Endothelial cell of umbilical vein (primary cell): ENCODE measurements at regions not wholly inside any gene's neighbourhood (a gene's known extent, or its start where the extent isn't known, plus 50 kb on each side); places are given as distances from the start of the nearest gene placed in this dataset.

Experiments
- BruUV-seq: library from RNA; stranded (reverse); fragments of 400-500 nt; replicated peaks from 2 replicates; lab custom pipeline; 2021; lab: Mats Ljungman, UMichigan
- CTCF ChIA-PET: fragments of 300-600, 350-600 bp; sonication (Branson Sonifier 250); formaldehyde crosslinking; loops from one replicate; lab custom pipeline; 2021; ENCODE audit warnings: antibody characterized with exemption, inconsistent platforms; lab: Charles Lee
- POLR2A ChIA-PET: fragments of 300-600, 350-600 bp; sonication (Branson Sonifier 250); formaldehyde crosslinking; loops from one replicate; lab custom pipeline; 2021; ENCODE audit warnings: antibody characterized with exemption, inconsistent platforms; lab: Charles Lee
- DNase-seq: peaks from one replicate; pipeline ENCODE4 v3.0.0-alpha.2; 2011; ENCODE audit warnings: low read depth, low spot score
- FAIRE-seq: peaks from 2 replicates; lab custom pipeline; 2011; peaks lifted over from hg19 to GRCh38; lab: Jason Lieb, UNC
- H2AFZ ChIP-seq: 2 replicates; pipeline ENCODE4 v1.6.0; 2012; ENCODE audit warnings: low read depth, low read length, control low read depth, inconsistent platforms
- H3K27ac ChIP-seq: 2 replicates; pipeline ENCODE4 v1.5.1; 2011; ENCODE audit warnings: low read depth, mild to moderate bottlenecking, control low read depth, low read length, moderate library complexity; ENCODE audit not compliant: insufficient read depth
- H3K27me3 ChIP-seq, 2 experiments: 2 replicates each; pipeline versions ENCODE4 v1.6.0 to v1.6.1; 2011; ENCODE audit warnings: low read length in 2 of 2, mixed read lengths in 1 of 2; ENCODE audit not compliant: control insufficient read depth in 2 of 2, insufficient read depth in 2 of 2
- H3K36me3 ChIP-seq, 2 experiments: 2 replicates in 1 of 2; 3 replicates in 1 of 2; pipeline ENCODE4 v1.5.1; 2011; ENCODE audit warnings: low read length in 2 of 2, mild to moderate bottlenecking in 1 of 2, moderate library complexity in 1 of 2; ENCODE audit not compliant: control insufficient read depth in 2 of 2, insufficient read depth in 2 of 2; ENCODE audit errors: extremely low read depth in 1 of 2
- H3K4me1 ChIP-seq: 3 replicates; pipeline ENCODE4 v1.5.1; 2011; ENCODE audit warnings: mild to moderate bottlenecking, low read length; ENCODE audit not compliant: control insufficient read depth, insufficient read depth; ENCODE audit errors: extremely low read depth
- H3K4me2 ChIP-seq: 2 replicates; pipeline ENCODE4 v1.6.1; 2011; ENCODE audit warnings: low read length, control low read depth, mixed read lengths; ENCODE audit not compliant: insufficient read depth
- H3K4me3 ChIP-seq, 3 experiments: fragments of 200-600 bp in 1 of 3; sonication (generic), shearing (Covaris generic) in 1 of 3; replicated peaks in 1 of 3; 2 replicates each; pipeline ENCODE4 v1.5.1; 2011 to 2016; ENCODE audit warnings: control low read depth in 3 of 3, low read length in 3 of 3, mild to moderate bottlenecking in 2 of 3, inconsistent platforms in 1 of 3, low read depth in 1 of 3, moderate library complexity in 1 of 3; ENCODE audit not compliant: insufficient read depth in 1 of 3
- H3K79me2 ChIP-seq: 2 replicates; pipeline ENCODE4 v1.6.0; 2012; ENCODE audit warnings: low read length, inconsistent platforms; ENCODE audit not compliant: control insufficient read depth, insufficient read depth
- H3K9ac ChIP-seq: replicated peaks from 2 replicates; pipeline ENCODE3; 2011; ENCODE audit warnings: low read length, control low read depth; ENCODE audit not compliant: insufficient read depth; ENCODE audit errors: extremely low read depth
- H3K9me1 ChIP-seq: replicated peaks from 3 replicates; pipeline ENCODE4 v1.6.0; 2011; ENCODE audit warnings: mild to moderate bottlenecking, low read length; ENCODE audit not compliant: control insufficient read depth, insufficient read depth; ENCODE audit errors: extremely low read depth
- H3K9me3 ChIP-seq: replicated peaks from 2 replicates; pipeline ENCODE4 v1.5.1; 2012; ENCODE audit warnings: low read length, inconsistent platforms; ENCODE audit not compliant: control insufficient read depth, insufficient read depth
- H4K20me1 ChIP-seq: replicated peaks from 2 replicates; pipeline ENCODE3; 2011; ENCODE audit warnings: mild to moderate bottlenecking, low read length; ENCODE audit not compliant: control insufficient read depth, insufficient read depth; ENCODE audit errors: extremely low read depth
- EZH2 ChIP-seq: IDR thresholded peaks from 2 replicates; pipeline ENCODE4 v1.6.1; 2012; ENCODE audit warnings: borderline replicate concordance, low read depth, mild to moderate bottlenecking, moderate library complexity, low read length, inconsistent platforms; ENCODE audit not compliant: severe bottlenecking
- FOS ChIP-seq: IDR thresholded peaks from 2 replicates; pipeline ENCODE4 v1.6.1; 2011; ENCODE audit warnings: mild to moderate bottlenecking, low read length, moderate library complexity, borderline replicate concordance; ENCODE audit not compliant: insufficient read depth
- GATA2 ChIP-seq: IDR thresholded peaks from 2 replicates; pipeline ENCODE4 v1.7.0; 2011; ENCODE audit warnings: low read depth, mild to moderate bottlenecking, moderate library complexity, mixed read lengths, low read length; ENCODE audit not compliant: insufficient read length, insufficient read depth
- JUN ChIP-seq: IDR thresholded peaks from 2 replicates; pipeline ENCODE4 v1.6.1; 2011; ENCODE audit warnings: borderline replicate concordance, low read depth; ENCODE audit not compliant: insufficient read length, insufficient read depth
- MYC ChIP-seq: IDR thresholded peaks from one replicate; pipeline ENCODE4 v1.6.1; 2011; ENCODE audit warnings: mild to moderate bottlenecking, low read depth, low read length
- POLR2A ChIP-seq: IDR thresholded peaks from 2 replicates; pipeline ENCODE4 v1.6.1; 2012; ENCODE audit warnings: low read depth, mild to moderate bottlenecking, control low read depth, low read length
- POLR2AphosphoS5 ChIP-seq: IDR thresholded peaks from 2 replicates; pipeline ENCODE4 v1.6.1; 2012; ENCODE audit warnings: low read depth, mild to moderate bottlenecking, control low read depth, low read length, moderate library complexity; ENCODE audit not compliant: insufficient read depth
- dilution Hi-C: fragments of 300-500 bp; cut with MboI; formaldehyde crosslinking; loops from one replicate; pipeline ENCODE4 v1.15.0; 2019; ENCODE audit warnings: low sequenced_read_pairs; ENCODE audit not compliant: extremely low pct_ligation_motif_present
- intact Hi-C: fragments of 100-400 bp; cut with micrococcal nuclease; formaldehyde crosslinking; loops from one replicate; pipeline ENCODE4 v1.10.0; 2022
- TF ChIP-seq, protein P1 (sequence below): IDR thresholded peaks from 2 replicates; pipeline ENCODE4 v1.6.1; 2011; ENCODE audit not compliant: insufficient read depth, insufficient read length
- TF ChIP-seq, protein P2 (sequence below), 2 donors: IDR thresholded peaks; 1 replicate in 1 of 2; 2 replicates in 1 of 2; pipeline ENCODE4 v1.5.1; 2011; ENCODE audit warnings: low read length in 2 of 2, mild to moderate bottlenecking in 2 of 2, moderate library complexity in 2 of 2, control low read depth in 1 of 2, inconsistent platforms in 1 of 2, low read depth in 1 of 2; ENCODE audit not compliant: insufficient read depth in 1 of 2; ENCODE audit errors: extremely low read depth in 1 of 2

DNA sequence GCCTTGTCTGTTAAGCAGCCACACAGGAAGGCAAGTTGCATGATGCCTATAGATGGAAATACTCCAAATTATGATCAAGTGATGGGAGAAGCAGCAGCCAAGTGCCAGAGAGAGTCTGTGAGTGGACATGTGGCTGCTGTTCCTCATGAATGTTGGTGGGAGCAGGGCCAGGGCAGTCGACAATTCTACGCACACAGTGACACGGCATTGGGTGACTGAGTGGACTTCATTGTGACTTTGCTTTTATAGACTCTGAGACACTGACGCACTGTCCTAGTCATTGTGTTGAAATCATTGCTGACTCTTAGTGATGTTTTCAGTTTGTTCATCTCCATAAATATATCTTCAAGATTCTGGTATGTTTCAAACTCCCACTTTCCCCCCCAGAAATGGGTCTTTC is 246.3 kb upstream of the SEMA6D start:
- no peak for TF ChIP-seq JUN
- TF ChIP-seq EZH2 = no peak
- no peak for TF ChIP-seq MYC
- TF ChIP-seq FOS = no peak
- no peak for TF ChIP-seq GATA2
- TF ChIP-seq, protein P1, sequence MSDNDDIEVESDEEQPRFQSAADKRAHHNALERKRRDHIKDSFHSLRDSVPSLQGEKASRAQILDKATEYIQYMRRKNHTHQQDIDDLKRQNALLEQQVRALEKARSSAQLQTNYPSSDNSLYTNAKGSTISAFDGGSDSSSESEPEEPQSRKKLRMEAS = no peak
- TF ChIP-seq POLR2A = no peak
- TF ChIP-seq, protein P2, sequence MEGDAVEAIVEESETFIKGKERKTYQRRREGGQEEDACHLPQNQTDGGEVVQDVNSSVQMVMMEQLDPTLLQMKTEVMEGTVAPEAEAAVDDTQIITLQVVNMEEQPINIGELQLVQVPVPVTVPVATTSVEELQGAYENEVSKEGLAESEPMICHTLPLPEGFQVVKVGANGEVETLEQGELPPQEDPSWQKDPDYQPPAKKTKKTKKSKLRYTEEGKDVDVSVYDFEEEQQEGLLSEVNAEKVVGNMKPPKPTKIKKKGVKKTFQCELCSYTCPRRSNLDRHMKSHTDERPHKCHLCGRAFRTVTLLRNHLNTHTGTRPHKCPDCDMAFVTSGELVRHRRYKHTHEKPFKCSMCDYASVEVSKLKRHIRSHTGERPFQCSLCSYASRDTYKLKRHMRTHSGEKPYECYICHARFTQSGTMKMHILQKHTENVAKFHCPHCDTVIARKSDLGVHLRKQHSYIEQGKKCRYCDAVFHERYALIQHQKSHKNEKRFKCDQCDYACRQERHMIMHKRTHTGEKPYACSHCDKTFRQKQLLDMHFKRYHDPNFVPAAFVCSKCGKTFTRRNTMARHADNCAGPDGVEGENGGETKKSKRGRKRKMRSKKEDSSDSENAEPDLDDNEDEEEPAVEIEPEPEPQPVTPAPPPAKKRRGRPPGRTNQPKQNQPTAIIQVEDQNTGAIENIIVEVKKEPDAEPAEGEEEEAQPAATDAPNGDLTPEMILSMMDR (IDR thresholded peaks at IDR 0.05; ENCODE audit: extremely low read depth in 1 of 2, insufficient read depth in 1 of 2, low read depth in 1 of 2, low read length in 2 of 2) = no peak
- no peak for TF ChIP-seq POLR2AphosphoS5
- peaks cover 30% of the 10 kb centered on the region for H3K4me1 ChIP-seq
- no peaks in the 10 kb centered on the region for H3K27me3 ChIP-seq
- DNase-seq (no peak), FAIRE-seq (no peak)
- no peak overlapping the region for H3K4me3 ChIP-seq
- no peaks in the 10 kb centered on the region for H3K9me3 ChIP-seq
- dilution Hi-C loops (no loop called here), intact Hi-C loops (loop anchor here (1.0 to 5.0 kb wide), 7 partner anchors 97 to 779 kb away; partner anchors contain the start of gene SEMA6D)
- H3K79me2 ChIP-seq = no peaks in the 10 kb centered on the region
- H2AFZ ChIP-seq = no peak overlapping the region
- H3K9me1 ChIP-seq = no peaks in the 10 kb centered on the region
- H3K36me3 ChIP-seq = no peaks in the 10 kb centered on the region
- POLR2A ChIA-PET = no interaction called here
- no peaks in the 10 kb centered on the region for H4K20me1 ChIP-seq
- H3K27ac ChIP-seq = no peak overlapping the region
- CTCF ChIA-PET = interaction anchor here (0.8 to 3.4 kb wide), 20 partner anchors 22 to 518 kb away, joined by 3 to 36 read pairs (median 5); partner anchors contain the start of gene SEMA6D
- BruUV-seq = no TSS peak
- no peak overlapping the region for H3K9ac ChIP-seq
- no peak overlapping the region for H3K4me2 ChIP-seq
